Inflammatory macrophage treated with lipopolysaccharide for 1 hour (primary cell): ENCODE measurements at regions not wholly inside any gene's neighbourhood (a gene's known extent, or its start where the extent isn't known, plus 50 kb on each side); places are given as distances from the start of the nearest gene placed in this dataset.
"Not testable (repeated sequence)": the region's sequence is repeated elsewhere in the genome, so short reads cannot be mapped to it uniquely, and the experiment has no call there.

Experiments
- DNase-seq, 2 donors: peaks; one replicate each; pipeline ENCODE4 v3.0.0-alpha.2; 2020 to 2022

DNA sequence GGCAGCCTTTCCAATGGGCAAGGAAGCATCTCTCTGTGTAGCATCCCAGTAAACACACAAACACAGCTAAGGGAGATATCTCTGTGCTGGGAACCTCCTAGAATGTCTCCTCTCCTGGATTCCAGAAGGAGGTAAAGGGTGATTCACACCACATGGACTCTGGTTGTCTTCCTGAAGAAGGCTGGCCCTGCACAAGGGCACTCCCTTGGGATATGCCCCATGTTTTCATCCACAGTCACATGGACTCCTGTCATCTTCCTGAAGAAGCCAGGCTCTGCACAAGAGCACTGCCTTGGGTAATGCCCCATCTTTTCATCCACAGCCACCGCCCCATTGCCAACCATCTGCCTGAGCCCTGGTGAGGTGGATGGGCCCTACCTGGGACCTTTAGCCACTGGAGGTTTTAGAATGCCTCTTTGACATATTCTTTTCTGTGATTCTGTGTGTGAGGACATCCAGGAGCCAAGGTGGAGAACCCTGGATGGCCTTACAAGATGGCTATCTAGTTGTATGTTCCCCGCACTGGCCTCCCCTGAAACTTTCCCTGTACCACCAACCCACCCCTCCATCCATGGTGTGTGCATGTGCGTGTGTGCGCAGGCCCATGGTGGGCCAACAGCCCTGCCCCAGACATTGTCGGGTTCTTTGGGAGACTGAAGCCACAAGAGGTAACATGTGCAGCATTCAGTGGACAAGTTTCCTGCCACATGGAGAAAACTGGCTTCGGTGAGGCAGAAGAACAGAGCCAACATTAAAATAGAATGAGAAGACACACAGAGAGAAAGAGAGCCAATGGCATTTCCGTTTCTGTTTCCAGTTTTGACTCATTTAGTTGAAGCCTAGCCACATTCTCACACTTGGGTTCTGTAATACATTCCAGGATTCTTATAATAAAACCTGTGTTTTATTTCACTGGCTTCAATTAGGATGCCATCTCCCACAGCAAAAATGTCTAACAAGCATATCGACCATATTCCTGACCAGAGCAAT, 110.2 kb upstream of the CST7 start:
- no peak for DNase-seq

- no peak for DNase-seq
Measured at GRCh38 chr20:24840121-24840713, 108.9 kb upstream of the CST7 start.

GRCh38 chr20:24842274-24842917, 106.7 kb upstream of the CST7 start:
- DNase-seq: no peak

DNA sequence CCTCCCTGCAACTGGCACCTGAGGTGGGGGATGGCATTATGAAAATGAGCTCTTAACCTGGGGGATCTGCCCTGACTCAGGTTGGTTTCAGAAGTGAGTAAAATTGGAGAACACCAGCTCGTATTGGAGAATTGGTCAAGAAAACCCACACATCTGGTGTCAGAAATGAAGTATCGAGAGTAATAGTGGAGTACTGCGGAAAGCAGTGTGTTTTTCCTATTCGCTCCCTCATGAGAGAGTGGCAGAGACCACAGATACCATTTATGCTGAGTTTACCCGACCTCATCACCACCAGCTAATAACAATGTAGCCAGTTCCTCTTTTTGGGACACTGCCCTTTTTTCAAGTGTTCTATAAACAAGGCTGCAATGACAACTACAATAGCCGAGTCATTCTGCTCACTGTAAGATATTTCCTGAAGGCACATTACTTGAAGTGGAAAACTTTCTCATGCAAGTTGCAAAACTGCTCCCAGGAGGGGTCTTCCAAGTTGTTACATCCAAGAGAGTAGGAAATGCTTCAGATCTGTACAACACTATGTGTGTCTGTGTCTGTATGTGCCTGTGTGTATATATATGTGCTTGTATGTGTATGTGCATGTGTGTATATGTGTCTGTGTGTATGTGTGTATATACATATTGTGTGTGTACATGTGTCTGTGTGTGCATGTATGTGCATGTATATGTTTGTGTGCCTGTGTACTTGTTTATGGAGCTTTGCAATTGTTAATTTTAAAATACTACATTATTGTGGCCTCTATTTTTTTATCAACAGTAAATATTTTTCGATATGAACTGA, 106.0 kb upstream of the CST7 start:
- peak; percentile 51 to 55 for DNase-seq

DNA sequence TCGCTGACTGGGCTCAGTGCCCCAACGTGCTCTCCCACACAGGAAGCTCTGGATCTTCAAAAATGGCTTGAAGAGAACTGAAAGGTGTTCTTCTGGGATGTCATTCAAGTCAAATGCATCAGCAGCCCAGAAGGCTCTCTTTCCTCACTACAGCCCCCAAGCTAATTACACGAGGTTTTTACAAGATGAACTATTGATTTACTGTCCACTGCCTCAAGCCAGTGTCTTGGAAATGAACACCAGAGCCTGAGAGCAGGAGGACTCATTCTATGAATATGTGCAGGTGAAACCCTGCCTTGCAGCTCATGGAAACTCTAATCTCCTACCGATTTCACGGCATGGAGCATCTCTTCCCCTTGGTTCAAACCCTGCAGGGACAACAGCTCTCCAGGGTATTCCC, 98.9 kb upstream of the CST7 start:
- no peak for DNase-seq

- DNase-seq: no peak
Measured at GRCh38 chr20:24851346-24852019, 97.6 kb upstream of the CST7 start.

- DNase-seq: no peak
Measured at GRCh38 chr20:24853916-24854315, 95.2 kb upstream of the CST7 start.

- no peak for DNase-seq
Measured at GRCh38 chr20:24855848-24856247, 93.2 kb upstream of the CST7 start.

DNA sequence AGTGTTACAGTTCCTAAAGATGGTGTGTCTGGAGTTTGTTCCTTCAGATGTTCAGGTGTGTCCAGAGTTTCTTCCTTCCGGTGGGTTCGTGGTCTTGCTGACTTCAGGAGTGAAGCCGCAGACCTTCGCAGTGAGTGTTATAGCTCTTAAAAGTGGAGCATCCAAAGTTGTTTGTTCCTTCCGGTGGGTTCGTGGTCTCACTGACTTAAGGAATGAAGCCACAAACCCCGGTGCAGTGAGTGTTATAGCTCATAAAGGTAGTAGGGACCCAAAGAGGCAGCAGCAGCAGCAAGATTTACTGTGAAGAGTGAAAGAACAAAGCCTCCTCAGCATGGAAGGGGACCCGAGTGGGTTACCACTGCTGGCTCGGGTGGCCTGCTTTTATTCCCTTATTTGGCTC, 90.6 kb upstream of the CST7 start:
- not testable (repeated sequence) for DNase-seq

DNA sequence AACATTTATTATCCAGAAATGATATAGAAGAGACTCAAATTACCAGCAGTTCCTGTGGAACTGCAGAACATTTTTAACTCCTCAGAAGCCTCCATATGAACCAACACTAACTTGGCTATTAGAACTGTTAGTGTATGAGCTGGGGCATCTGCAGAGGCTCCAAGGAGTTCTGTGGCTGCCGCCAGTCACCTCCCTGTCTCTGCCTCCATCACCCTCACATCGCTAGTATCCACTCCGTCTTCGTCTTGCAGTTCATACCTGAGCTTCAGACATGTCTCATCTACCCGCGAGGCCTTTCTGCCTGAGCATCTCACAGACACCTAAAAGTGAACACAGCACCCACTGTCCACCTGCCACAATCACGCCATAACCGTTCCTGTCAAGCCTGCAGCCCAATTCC, 89.5 kb upstream of the CST7 start:
- no peak for DNase-seq

GRCh38 chr20:24862186-24862585, 86.9 kb upstream of the CST7 start:
- DNase-seq: no peak

DNA sequence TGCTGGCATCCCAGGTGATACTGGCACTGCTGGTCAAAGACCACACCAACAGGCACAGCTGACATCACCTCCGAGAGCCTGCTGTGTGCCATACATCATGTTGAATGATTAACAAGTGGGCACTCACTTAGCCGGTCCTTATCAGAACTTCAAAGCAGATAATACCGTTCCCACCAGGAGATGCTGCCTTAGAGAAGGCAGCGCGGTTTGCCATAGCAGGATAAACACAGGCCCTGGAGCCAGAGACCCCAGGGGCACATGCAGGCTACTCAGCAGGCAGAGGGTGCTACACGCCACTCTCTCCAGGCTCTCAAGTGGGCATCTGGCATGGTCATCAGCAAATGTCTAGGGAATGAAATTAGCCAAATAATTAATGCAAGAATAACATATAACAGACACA, 86.5 kb upstream of the CST7 start:
- no peak for DNase-seq

DNA sequence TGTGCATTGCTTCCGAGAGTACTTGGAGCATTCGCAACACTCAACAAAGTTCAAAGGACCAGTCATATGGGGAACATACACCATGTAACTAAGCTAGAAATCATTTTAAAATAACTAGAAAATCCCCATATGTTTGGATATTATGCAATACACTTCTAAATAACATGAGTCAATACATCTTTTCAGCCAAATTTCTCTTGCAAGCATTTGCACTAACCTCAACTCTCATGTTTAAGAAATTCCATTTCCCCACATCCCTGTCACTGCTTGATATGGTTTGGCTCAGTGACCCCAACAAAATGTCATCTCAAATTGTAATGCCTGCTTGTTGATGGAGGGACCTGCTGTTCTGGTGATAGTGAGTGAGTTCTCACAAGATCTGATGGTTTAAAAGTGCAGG, 85.7 kb upstream of the CST7 start:
- DNase-seq: peak; percentile 25 to 55

DNA sequence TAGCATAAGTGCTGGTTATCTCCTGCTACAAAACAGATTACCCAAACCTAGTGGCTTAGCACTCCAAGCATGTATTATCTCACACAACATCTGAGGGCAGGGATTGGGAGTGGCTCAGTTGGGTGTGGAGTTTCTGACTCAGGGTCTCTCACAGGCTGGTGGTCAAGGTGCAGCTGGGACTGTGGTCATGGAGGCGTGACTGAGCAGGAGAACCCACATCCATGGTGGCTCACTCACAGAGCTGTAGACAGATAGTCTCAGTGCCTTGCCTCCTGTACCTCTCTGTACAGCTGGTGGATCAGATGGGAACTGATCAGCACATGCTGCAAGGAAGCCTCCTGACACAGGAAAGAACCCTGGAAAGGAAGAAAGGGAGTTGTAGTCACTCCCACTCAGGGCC, 83.1 kb upstream of the CST7 start:
- no peak for DNase-seq

GRCh38 chr20:24866742-24867141, 82.3 kb upstream of the CST7 start:
- DNase-seq: no peak

DNA sequence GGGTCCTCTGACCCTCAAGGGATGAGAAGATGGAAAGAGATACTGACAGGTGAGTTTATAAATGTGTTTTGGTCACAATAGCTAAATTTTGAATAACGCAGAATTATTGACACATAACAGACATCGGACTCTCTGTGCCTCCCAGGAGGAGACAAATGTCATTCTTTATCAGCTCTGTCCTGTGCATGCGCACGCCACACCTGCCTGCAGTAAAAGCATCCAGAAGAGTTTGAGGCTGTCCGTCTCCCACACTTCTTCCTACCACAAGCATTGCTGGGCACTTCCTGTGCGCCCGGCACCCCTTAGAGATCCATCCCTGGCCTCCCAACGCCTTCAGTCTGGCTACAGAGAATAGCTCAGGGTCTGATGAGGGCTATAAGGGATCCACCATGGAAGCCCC, 81.5 kb upstream of the CST7 start:
- DNase-seq: no peak

DNA sequence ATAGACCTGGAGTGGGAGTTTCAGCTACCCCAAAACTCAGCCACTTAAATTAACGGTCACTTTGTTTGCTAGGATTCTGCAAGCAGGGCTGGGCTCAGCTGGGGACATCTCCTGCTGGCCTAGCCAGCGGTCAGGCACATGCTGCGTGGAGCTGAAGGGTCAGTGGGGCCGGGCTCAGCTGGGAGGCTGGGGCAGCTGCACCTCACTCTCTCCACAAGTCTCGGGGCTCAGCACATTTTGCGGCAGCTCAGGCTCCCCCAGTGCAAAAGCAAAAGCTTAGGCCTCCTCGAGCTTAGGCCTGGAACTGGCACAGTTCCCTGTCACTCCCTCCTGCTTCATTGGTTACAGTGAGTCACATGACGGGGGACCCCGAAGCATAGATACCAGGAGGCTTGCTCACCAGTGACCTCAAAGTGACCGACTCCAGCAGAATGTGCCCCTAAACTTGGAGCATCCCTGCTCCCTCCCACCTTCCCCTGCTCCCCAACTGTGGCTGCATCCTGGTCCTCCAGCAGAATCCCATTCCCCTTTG, 80.6 kb upstream of the CST7 start:
- no peak for DNase-seq

DNA sequence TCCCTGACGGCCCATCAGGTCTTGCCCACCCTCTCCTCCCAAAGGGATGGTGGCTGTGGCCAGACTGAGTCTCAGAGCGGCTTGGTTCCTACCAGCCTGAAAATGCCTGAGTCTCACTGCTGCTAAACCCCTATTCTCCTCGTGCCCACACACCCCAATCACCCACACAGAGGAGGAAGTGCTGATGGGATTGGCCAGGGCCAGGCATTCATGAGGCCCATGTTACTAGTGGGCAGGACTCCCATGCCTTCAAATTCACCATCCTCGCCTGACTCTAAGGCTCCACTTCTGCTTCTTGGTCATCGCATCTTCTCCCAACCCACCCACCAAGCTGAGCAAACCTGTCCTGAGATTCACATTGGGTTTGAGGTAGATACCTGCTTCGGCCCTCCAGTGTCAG, 80.1 kb upstream of the CST7 start:
- no peak for DNase-seq

GRCh38 chr20:24870057-24870456, 79.0 kb upstream of the CST7 start:
- DNase-seq: no peak

DNA sequence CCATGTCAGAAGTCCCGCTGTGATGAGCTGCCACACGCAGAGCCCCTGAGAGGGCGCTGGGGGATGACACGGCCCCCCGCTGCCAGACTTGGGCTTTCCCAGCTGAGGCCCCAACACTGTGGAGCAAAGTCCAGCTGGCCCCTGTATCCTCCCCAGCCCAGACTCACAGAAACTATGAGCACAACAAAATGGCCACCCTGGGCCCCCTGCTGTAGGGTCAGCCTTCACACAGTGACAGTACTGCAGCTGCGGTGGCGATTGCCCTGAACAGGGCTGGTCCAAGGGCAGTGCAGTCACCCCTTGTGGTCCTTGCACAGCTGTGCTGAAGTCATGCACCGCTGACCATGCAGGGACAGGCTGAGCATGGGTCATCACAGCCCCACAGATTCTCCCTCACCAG, 78.2 kb upstream of the CST7 start:
- DNase-seq: no peak

DNA sequence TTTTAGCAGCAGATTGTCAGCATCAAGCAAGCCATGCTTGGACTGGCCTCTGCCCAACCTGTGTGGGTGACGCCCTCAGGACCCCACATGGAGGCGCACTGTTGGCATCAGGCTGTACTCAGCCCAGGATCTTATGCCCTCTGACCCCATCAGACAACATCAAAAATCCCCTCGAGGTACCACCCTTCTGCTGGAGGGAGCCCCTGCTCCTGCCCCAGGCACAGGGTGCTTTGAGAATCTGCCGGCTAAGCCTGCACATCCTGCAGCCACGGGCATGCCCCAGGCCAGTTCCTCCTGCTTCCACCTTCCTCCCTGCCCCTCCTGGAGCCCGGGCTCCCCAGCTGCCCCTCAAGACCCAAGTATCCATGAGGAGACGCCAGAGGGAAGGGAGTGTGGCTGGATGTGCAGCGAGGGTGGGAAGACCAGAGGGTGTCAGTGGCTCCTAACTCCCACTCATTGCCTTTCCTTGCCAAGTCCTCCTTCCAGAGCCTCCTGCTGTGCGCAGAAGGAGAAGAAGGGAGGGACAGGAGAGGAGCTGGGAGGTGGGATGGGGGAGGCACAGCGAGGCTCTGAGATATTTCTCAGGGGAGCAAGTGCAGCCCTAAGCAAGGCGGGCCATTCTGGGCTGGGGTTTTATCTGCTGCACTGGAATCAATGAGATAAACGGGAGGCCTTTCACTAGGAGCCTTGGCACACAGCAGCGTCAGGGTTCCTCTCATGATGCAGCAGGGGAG, 77.4 kb upstream of the CST7 start:
- no peak for DNase-seq
